ENCODE measurements at regions not wholly inside any gene's neighbourhood (a gene's known extent, or its start where the extent isn't known, plus 50 kb on each side); places are given as distances from the start of the nearest gene placed in this dataset.

DNA sequence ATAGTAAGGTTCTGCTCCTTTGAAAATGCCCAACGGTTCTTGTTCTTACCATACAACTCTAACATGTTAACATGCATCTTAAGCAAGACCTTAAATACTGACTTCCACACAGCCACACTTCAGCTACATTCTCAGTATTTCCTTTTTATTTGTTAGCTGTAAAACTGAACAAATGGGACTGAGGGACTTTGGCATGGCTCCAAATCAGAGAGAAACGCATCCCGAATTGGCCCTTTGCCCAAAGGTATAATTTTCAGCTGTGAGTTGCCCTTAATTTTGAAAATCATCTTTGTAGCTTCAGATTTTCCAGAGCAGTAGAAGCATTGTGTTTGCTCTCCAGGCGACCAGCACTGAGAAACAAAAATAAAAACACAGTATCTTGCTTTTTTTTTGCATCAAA is 56.4 kb downstream of the NEUROD6 start:
- no peak overlapping the region for H3K27ac ChIP-seq
- TF ChIP-seq ZFX (IDR thresholded peaks at IDR 0.05), result no peak
- TF ChIP-seq, protein P1, sequence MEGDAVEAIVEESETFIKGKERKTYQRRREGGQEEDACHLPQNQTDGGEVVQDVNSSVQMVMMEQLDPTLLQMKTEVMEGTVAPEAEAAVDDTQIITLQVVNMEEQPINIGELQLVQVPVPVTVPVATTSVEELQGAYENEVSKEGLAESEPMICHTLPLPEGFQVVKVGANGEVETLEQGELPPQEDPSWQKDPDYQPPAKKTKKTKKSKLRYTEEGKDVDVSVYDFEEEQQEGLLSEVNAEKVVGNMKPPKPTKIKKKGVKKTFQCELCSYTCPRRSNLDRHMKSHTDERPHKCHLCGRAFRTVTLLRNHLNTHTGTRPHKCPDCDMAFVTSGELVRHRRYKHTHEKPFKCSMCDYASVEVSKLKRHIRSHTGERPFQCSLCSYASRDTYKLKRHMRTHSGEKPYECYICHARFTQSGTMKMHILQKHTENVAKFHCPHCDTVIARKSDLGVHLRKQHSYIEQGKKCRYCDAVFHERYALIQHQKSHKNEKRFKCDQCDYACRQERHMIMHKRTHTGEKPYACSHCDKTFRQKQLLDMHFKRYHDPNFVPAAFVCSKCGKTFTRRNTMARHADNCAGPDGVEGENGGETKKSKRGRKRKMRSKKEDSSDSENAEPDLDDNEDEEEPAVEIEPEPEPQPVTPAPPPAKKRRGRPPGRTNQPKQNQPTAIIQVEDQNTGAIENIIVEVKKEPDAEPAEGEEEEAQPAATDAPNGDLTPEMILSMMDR (conservative IDR thresholded peaks at IDR 0.05), result no peak

DNA sequence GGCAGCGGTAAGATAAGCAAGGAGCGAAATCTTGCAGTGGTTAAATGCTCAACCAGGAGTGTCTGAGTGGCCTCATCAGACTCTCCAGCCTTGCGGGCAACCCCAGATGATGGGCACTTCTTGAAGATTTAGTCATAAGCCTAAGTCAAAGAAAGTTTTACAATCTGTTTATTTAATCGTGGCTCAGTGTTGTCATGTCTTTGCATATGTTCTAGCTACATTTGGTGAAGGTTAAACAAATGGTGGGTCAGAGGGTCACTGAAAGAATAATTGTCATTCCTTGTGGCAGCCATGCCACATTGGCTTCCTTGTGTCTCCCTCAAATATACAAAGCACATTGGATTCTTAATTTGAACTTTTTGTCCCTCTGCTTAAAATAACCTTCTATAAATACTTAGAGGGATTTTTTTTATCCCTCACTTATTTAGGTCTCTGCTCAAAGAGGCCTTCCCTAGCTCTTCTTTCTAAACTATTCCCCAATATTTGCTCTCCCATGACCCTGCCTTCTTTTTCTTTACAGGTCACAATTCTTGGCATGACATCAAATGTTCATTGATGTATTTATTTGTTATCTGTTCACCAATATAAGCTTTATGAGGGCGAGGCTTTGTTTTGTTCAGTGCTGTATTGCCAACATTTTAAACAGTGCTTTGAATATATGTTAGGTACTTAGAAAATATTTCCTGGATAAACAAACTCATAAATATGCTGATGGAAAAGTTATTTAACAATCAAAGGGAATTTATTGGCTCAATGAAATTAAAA is 68.7 kb downstream of the NEUROD6 start:
- TF ChIP-seq ZFX (IDR thresholded peaks at IDR 0.05), result no peak
- TF ChIP-seq, protein P1 (conservative IDR thresholded peaks at IDR 0.05), result no peak

DNA sequence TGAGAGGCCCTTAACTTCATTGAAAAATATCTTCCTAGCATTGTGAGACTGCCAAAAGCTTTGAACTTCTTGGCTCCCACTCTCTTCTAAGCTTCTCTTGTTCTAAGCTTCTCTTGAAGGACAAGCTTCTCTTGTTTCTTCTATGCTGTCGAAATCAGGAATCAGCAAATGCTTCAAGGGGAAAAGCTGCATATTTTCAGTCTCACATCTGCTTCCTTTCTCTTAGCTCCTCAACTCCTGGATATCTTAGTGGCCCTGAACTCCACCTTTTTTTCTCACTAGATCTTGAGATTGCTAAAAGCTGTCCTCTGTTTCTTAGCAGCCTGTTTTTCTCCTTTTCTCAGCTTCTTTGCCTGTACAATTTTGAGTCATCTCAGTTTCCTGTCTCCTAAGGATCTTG is 73.0 kb downstream of the NEUROD6 start:
- no peak for TF ChIP-seq ZFX (IDR thresholded peaks at IDR 0.05)
- no peak overlapping the region for H3K27ac ChIP-seq

More for the DNA sequence above, 68.7 kb downstream of the NEUROD6 start:
- no peak overlapping the region for H3K27ac ChIP-seq

DNA sequence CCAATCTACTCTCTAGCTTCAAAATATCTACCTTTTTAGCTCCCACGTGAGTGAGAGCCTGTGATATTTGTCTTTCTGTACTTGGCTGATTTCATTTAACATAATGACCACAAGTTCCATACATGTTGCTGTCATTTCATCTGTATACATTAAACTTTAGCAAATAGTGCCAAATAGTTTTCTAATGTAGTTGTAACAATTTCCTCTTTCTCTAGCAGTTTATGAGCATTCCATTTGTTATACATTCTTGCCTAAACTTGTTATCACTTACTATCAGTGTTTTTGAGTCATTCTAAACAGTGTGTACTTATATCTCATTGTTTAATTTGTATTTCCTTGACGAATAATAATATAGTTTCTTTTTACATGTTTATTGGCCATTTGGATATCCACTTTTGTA is 77.2 kb downstream of the NEUROD6 start:
- no peak overlapping the region for H3K27ac ChIP-seq
- no peak for TF ChIP-seq ZFX (IDR thresholded peaks at IDR 0.05)
- TF ChIP-seq, protein P1 (conservative IDR thresholded peaks at IDR 0.05), result no peak

DNA sequence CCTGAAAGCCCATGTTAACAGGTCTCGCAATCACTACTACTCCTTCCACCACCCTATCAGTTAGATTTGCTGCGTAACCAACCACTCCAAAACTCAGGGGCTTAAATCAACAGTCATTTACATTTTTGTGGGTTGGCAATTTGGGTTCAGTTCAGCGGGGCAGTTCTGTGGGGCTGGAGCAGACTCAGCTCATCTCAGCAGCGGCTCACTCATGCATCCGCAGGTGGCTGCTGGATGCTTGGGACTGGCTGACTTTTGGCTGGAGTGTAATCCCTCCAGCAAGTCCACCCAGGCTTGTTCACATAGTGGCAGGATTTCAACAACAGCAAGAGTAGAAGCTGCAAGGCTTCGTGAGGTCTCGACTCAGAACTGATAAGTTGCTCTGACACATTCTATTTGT is 79.2 kb downstream of the NEUROD6 start:
- no peak overlapping the region for H3K27ac ChIP-seq
- no peak for TF ChIP-seq ZFX (IDR thresholded peaks at IDR 0.05)
- TF ChIP-seq, protein P1 (conservative IDR thresholded peaks at IDR 0.05), result no peak

DNA sequence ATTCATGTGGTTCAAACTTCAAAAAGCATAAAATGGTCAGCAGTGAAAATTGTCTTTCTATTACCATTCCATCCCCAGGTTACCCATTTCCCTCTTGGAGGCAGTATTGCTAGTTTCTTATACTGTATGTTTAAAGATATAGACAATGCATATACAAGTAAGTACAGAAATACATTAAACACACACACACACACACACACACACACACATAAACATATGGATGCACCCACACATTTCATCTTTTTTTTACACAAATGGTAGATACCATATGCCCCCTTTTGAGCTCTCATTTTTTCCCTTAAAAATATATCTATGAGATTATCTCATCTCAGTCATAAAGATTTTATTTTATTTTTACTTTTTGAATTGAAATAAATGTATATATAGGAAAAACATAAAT is 79.7 kb downstream of the NEUROD6 start:
- H3K27ac ChIP-seq, result no peak overlapping the region
- TF ChIP-seq, protein P1 (conservative IDR thresholded peaks at IDR 0.05), result no peak
- TF ChIP-seq ZFX (IDR thresholded peaks at IDR 0.05), result no peak

DNA sequence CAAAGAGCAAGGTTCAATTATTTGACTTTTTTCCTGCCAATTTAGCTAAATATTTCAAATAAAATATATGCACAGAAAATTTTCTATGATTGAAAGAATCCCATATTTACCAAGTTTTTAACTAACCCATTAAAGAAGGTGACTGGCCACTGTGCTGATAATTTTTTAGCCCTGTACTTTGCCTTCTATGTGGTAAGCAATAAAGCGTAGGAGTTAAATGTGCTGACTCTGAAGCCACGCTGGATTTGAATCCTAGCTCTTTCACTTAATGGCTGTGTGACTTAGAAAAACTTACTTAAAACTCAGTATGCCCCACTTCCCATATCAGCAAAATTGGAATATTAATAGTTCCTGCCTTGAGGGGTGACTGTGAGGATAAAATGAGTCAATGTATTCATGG is 82.1 kb downstream of the NEUROD6 start:
- TF ChIP-seq ZFX (IDR thresholded peaks at IDR 0.05), result no peak
- TF ChIP-seq, protein P1 (conservative IDR thresholded peaks at IDR 0.05), result no peak
- H3K27ac ChIP-seq, result no peak overlapping the region

DNA sequence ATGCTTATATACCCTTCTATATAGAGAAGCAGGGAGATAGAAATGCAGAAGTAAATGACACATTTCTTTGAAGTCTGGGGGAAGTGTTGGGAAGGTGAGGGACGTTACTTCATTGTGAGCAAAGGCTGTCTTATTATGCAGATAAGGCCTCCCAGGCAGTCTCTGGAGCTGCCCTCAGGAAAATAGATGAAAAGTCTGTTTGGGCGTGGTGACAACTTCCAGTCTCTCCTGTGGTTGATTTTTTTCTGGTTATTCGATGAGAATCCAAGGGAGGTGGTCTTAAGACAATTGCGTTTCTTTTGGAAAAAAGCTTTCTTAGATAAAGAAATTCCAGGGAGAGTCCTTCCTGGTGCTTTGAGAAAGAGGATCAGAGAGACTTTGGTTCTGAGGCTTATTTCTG is 84.0 kb downstream of the NEUROD6 start:
- H3K27ac ChIP-seq, result no peak overlapping the region
- no peak for TF ChIP-seq ZFX (IDR thresholded peaks at IDR 0.05)
- TF ChIP-seq, protein P1 (conservative IDR thresholded peaks at IDR 0.05), result no peak

All from C4-2B (cell line).